ENCODE measurements at regions not wholly inside any gene's neighbourhood (a gene's known extent, or its start where the extent isn't known, plus 50 kb on each side); places are given as distances from the start of the nearest gene placed in this dataset.

- no peak overlapping the region for H3K4me3 ChIP-seq (ENCODE audit: low read length)
- no peaks in the 10 kb centered on the region for H3K36me3 ChIP-seq (ENCODE audit: control insufficient read depth, insufficient read depth, low read length, severe bottlenecking)
- H3K27me3 ChIP-seq (replicated peaks; ENCODE audit: control insufficient read depth, insufficient read depth, low read length): no peaks in the 10 kb centered on the region
- no peak overlapping the region for H3K9ac ChIP-seq (ENCODE audit: low read length)
- H3K9me3 ChIP-seq (ENCODE audit: control insufficient read depth, low read length): no peaks in the 10 kb centered on the region
- no peak for DNase-seq (ENCODE audit: low read depth)
- H3K4me1 ChIP-seq (ENCODE audit: control insufficient read depth, insufficient read depth, low read length): peaks cover 10% of the 10 kb centered on the region
Observed at GRCh38 chr10:132486539-132487121, 51.0 kb upstream of the INPP5A start.

GRCh38 chr10:132487241-132488135 lies 50.1 kb upstream of the INPP5A start:
- H3K9ac ChIP-seq (ENCODE audit: low read length): no peak overlapping the region
- peaks cover 4% of the 10 kb centered on the region for H3K4me1 ChIP-seq (ENCODE audit: control insufficient read depth, insufficient read depth, low read length)
- H3K9me3 ChIP-seq (ENCODE audit: control insufficient read depth, low read length): no peaks in the 10 kb centered on the region
- DNase-seq (ENCODE audit: low read depth): no peak
- no peaks in the 10 kb centered on the region for H3K27me3 ChIP-seq (replicated peaks; ENCODE audit: control insufficient read depth, insufficient read depth, low read length)
- H3K4me3 ChIP-seq (ENCODE audit: low read length): no peak overlapping the region
- H3K36me3 ChIP-seq (ENCODE audit: control insufficient read depth, insufficient read depth, low read length, severe bottlenecking): no peaks in the 10 kb centered on the region
